ENCODE measurements at regions not wholly inside any gene's neighbourhood (a gene's known extent, or its start where the extent isn't known, plus 50 kb on each side); places are given as distances from the start of the nearest gene placed in this dataset.

- Histone ChIP-seq H3K27me3 (no peaks in the 10 kb centered on the region), H3K36me3 (no peaks in the 10 kb centered on the region), H3K9me3 (no peaks in the 10 kb centered on the region), H3K27ac (no peak overlapping the region), H3K4me1 (no peaks in the 10 kb centered on the region), H3K4me3 (no peak overlapping the region)
- no peak for TF ChIP-seq CTCF (IDR thresholded peaks at IDR 0.05)
- intact Hi-C loops (cut with DNase I; ENCODE audit: low total_unique reads) = no loop called here
- DNase-seq = no peak
Observed at GRCh38 chr10:3000048-3000447, 67.3 kb upstream of the PFKP start.

GRCh38 chr10:2994221-2994961 lies 73.0 kb upstream of the PFKP start:
- Histone ChIP-seq H3K36me3 (no peaks in the 10 kb centered on the region), H3K9me3 (peaks cover 0 to 4% (median 3%) of the 10 kb centered on the region in 3 donors), H3K4me1 (no peaks in the 10 kb centered on the region), H3K27me3 (peaks cover 0 to 9% of the 10 kb centered on the region in 2 donors), H3K4me3 (no peak overlapping the region), H3K27ac (no peak overlapping the region)
- intact Hi-C loops (cut with DNase I; ENCODE audit: low total_unique reads) = no loop called here
- DNase-seq = no peak
- no peak for TF ChIP-seq CTCF (IDR thresholded peaks at IDR 0.05)

GRCh38 chr10:2993636-2994035 lies 73.7 kb upstream of the PFKP start:
- H3K27me3 ChIP-seq = peaks cover 0 to 16% of the 10 kb centered on the region in 2 donors
- H3K4me3 ChIP-seq = no peak overlapping the region
- no peaks in the 10 kb centered on the region for H3K36me3 ChIP-seq
- H3K9me3 ChIP-seq = peaks cover 0 to 10% (median 10%) of the 10 kb centered on the region in 3 donors
- TF ChIP-seq CTCF (IDR thresholded peaks at IDR 0.05) = no peak
- no peak overlapping the region for H3K27ac ChIP-seq
- intact Hi-C loops (cut with DNase I; ENCODE audit: low total_unique reads) = no loop called here
- H3K4me1 ChIP-seq = no peaks in the 10 kb centered on the region
- no peak for DNase-seq

- peaks cover 0 to 25% of the 10 kb centered on the region in 2 donors for H3K27me3 ChIP-seq
- H3K4me1 ChIP-seq = no peaks in the 10 kb centered on the region
- peaks cover 0 to 10% (median 10%) of the 10 kb centered on the region in 3 donors for H3K9me3 ChIP-seq
- no peak for TF ChIP-seq CTCF (IDR thresholded peaks at IDR 0.05)
- no peak overlapping the region for H3K4me3 ChIP-seq
- no peak overlapping the region for H3K27ac ChIP-seq
- DNase-seq = no peak
- intact Hi-C loops (cut with DNase I; ENCODE audit: low total_unique reads) = no loop called here
- H3K36me3 ChIP-seq = no peaks in the 10 kb centered on the region
Observed at GRCh38 chr10:2992401-2993198, 74.7 kb upstream of the PFKP start.

GRCh38 chr10:2990764-2991163 lies 76.6 kb upstream of the PFKP start:
- no peak overlapping the region for H3K27ac ChIP-seq
- H3K27me3 ChIP-seq = peaks cover 0 to 35% of the 10 kb centered on the region in 2 donors
- DNase-seq = no peak
- H3K36me3 ChIP-seq = no peaks in the 10 kb centered on the region
- H3K4me1 ChIP-seq = peaks cover 0 to 3% (median 0%) of the 10 kb centered on the region in 4 donors
- TF ChIP-seq CTCF (IDR thresholded peaks at IDR 0.05) = no peak
- no peak overlapping the region for H3K4me3 ChIP-seq
- H3K9me3 ChIP-seq = peaks cover 0 to 10% (median 10%) of the 10 kb centered on the region in 3 donors
- intact Hi-C loops (cut with DNase I; ENCODE audit: low total_unique reads) = no loop called here

Data from tibial artery (tissue), 4 donors.